A204.1 (cell line): ENCODE measurements at regions not wholly inside any gene's neighbourhood (a gene's known extent, or its start where the extent isn't known, plus 50 kb on each side); places are given as distances from the start of the nearest gene placed in this dataset.

ENCODE experiments used
- FAIRE-seq: peaks from 2 replicates; lab custom pipeline; 2012; peaks lifted over from hg19 to GRCh38; lab: Jason Lieb, UNC

GRCh38 chr5:159385536-159385935, 55.2 kb upstream of the IL12B start:
- no peak for FAIRE-seq

GRCh38 chr5:159386028-159386711, 55.9 kb upstream of the IL12B start:
- no peak for FAIRE-seq

GRCh38 chr5:159392871-159393270, 62.6 kb upstream of the IL12B start:
- FAIRE-seq = no peak

GRCh38 chr5:159393854-159394274, 63.6 kb upstream of the IL12B start:
- no peak for FAIRE-seq

GRCh38 chr5:159395202-159395601, 64.9 kb upstream of the IL12B start:
- FAIRE-seq = no peak

- FAIRE-seq = no peak
These were observed 68.6 kb upstream of the IL12B start for GRCh38 chr5:159398936-159399335.

GRCh38 chr5:159400476-159400875, 70.2 kb upstream of the IL12B start:
- no peak for FAIRE-seq

GRCh38 chr5:159402311-159402710, 72.0 kb upstream of the IL12B start:
- no peak for FAIRE-seq

GRCh38 chr5:159402856-159403255, 72.6 kb upstream of the IL12B start:
- no peak for FAIRE-seq

GRCh38 chr5:159403906-159404681, 73.8 kb upstream of the IL12B start:
- FAIRE-seq = no peak

- FAIRE-seq = no peak
These were observed 75.3 kb upstream of the IL12B start for GRCh38 chr5:159405611-159406031.

- no peak for FAIRE-seq
These were observed 76.3 kb upstream of the IL12B start for GRCh38 chr5:159406571-159406970.

GRCh38 chr5:159409801-159410200, 79.5 kb upstream of the IL12B start:
- FAIRE-seq = no peak

- no peak for FAIRE-seq
These were observed 80.2 kb upstream of the IL12B start for GRCh38 chr5:159410480-159410879.

- no peak for FAIRE-seq
These were observed 80.8 kb upstream of the IL12B start for GRCh38 chr5:159411115-159411514.

- no peak for FAIRE-seq
These were observed 82.2 kb upstream of the IL12B start for GRCh38 chr5:159412284-159413046.

GRCh38 chr5:159414021-159414420, 83.7 kb upstream of the IL12B start:
- no peak for FAIRE-seq

- no peak for FAIRE-seq
These were observed 85.1 kb upstream of the IL12B start for GRCh38 chr5:159415301-159415937.

GRCh38 chr5:159416438-159416837, 86.2 kb upstream of the IL12B start:
- no peak for FAIRE-seq

GRCh38 chr5:159417170-159417569, 86.9 kb upstream of the IL12B start:
- FAIRE-seq = no peak

GRCh38 chr5:159419576-159419975, 89.3 kb upstream of the IL12B start:
- no peak for FAIRE-seq

GRCh38 chr5:159420940-159421339, 90.7 kb upstream of the IL12B start:
- no peak for FAIRE-seq

- FAIRE-seq = no peak
These were observed 92.1 kb upstream of the IL12B start for GRCh38 chr5:159422361-159422760.
